HG03280 (cell line): ENCODE measurements at regions not wholly inside any gene's neighbourhood (a gene's known extent, or its start where the extent isn't known, plus 50 kb on each side); places are given as distances from the start of the nearest gene placed in this dataset.

Source experiments
- ATAC-seq: cut with Tn5 transposase; IDR thresholded peaks from one replicate; pipeline ENCODE4 v1.9.1; 2021; ENCODE audit warnings: mild to moderate bottlenecking, moderate library complexity; ENCODE audit not compliant: unreplicated experiment

DNA sequence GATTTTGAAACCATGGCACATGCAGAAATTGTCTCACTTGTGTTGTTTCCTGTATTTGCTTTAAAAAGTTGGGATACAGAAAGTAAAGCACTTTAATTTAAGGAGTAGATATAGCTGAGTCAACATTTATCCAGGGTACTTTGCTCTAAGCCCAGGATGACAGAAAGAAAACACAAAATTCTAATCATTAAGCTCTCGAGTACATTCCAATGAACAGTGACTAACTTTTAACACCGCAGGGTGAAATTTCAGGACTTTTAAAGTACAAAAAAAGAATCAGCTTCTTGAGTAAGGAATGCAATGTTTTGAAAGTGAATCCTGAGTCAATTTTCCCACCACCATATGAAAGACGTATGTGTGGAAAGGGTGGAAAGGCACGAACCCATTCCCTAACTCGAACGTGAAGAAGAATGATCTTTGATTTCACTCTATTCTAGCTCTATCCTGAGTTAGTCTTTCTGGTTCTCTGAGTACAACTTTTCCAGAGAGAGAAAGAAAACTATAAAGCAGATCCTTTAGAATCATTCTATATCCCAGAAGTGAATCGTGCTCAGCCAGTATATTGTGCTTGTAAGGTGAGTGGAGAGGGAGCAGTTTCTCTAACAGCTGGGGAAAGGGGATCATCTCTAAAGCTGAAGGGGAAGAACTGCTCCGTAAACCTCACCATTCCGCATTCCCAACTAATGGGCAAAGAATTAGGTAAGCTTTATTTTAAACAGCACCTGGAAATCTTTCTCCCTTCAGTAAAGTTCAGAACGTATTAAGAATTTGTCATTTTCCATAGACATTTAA lies 779.0 kb upstream of the FLRT2 start:
- ATAC-seq = no peak

DNA sequence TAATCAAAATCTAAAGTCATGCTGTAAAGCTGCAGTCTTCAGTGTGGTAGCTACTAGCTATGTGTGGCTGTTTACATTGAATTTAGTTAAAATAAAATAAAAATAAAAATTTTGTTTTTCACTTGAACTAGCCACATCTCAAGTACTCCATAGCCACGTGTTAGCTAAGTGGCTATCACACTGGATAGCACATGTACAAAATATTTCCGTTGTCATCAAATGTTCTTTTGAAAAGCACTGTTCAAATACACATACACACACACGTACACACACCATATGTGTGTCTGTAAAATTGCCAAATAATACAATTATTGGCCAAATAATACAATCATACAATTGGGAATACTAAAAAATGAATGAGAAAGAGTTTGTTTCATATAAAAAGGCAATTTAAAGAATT lies 778.2 kb upstream of the FLRT2 start:
- no peak for ATAC-seq

- ATAC-seq = no peak
Observed at GRCh38 chr14:84760489-84761126, 769.3 kb upstream of the FLRT2 start.

DNA sequence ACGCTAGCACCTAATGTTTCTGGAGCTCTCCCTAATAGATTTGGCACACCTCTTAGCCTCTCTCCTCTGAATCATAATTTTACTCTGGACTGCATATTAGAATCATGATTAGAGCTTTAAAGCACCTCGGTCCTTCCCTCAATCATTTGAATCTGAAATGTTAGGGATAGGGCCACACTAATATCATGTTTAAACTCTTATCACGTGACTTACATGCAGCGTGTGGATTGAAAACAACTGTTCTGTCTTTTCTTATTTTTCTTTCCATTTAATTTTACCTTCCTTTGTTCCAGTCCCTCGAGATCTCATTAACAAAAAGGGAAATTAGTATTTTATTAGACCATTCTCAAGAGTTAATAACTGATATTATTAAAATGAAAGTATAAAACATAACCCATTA lies 762.5 kb upstream of the FLRT2 start:
- no peak for ATAC-seq

- ATAC-seq = no peak
Observed at GRCh38 chr14:84770030-84770429, 759.9 kb upstream of the FLRT2 start.

DNA sequence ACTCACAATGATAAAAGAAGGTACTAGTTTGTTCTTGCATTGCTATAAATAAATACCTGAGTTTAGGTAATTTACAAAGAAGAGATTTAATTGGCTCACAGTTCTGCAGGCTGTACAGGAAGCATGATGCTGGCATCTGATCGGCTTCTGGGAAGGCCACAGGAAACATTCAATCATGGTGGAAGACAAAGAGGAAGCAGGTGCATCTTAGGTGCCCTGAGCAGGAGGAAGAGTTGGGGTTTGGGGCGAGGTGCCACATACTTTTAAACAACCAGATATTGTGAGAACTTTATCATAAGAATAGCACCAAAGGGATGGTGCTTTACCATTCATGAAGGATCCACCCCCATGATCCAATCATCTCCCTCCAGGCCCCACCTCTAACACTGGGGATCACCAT lies 752.6 kb upstream of the FLRT2 start:
- no peak for ATAC-seq

- ATAC-seq = no peak
Observed at GRCh38 chr14:84782902-84783301, 747.0 kb upstream of the FLRT2 start.

DNA sequence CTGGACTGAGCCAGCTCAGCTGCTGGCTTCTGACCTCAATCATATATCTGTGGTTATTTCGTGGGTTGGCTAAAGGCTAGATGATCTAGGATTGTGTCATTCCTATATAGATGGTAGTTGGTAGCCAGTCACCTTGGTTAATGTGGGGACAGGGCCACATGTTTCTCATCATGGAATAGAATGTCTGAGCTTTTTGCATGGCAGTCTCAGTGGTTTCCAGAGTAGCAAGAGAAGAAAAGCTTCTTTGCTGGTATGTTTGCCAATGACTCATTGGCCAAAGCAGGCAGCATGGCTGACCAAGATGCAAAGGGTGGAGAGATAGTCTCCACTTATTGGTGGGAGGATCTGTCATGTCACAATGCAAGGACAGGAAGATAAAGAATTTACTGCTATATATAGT lies 746.4 kb upstream of the FLRT2 start:
- no peak for ATAC-seq

DNA sequence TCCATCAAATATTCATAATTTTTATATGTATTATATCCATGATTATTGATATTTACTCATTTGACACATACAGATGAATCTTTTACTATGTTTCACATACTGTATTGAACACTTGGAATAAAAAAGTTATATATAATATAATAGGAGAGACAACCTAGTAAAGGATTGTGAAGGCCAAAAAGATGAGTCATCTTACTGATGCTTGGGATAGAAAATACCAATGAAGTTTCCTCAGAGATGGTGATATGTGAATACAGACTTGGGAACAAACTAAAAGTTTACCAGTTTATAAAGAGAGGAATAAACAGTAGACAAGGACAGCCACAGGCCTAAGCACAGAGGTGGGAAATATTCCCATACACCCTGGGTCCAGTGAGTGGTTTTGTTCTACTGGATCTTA lies 743.9 kb upstream of the FLRT2 start:
- no peak for ATAC-seq

DNA sequence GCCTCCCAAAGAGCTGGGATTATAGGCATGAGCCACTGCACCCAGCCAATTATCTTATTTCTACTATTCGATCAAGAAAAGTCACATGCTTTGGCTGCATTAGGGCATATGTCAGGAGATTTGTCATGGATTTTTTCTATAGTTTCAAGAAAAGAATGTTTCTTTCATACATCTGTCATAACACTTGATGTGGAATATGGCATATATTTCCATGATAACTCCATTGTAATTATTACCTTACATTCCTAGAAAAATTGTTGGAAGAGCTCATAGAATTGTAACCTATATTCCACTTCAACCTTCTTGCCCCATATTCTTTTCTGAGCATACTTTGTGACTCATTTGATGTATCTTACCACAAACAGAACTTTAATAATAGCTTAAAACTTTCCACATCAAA lies 740.9 kb upstream of the FLRT2 start:
- no peak for ATAC-seq

GRCh38 chr14:84792722-84793410 lies 737.1 kb upstream of the FLRT2 start:
- ATAC-seq = no peak

DNA sequence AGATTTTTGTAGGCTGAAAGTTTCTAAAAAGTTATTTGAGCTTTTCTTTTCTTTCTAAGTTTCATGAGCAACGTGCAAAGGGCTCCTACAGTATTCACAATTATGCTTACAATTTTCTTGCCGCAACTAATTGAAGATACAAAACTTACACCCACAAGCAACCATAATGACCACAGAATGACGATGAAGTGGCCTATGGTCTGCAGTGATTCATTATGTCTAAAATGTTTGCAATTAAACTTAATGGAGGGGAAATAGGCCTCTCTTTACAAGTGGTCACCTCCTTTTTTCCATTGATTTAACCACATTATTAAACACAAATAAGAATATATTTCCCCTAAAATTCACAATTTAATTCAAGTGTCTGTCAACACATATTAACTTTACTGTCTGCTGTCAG lies 732.6 kb upstream of the FLRT2 start:
- ATAC-seq = no peak

GRCh38 chr14:84804468-84804867 lies 725.5 kb upstream of the FLRT2 start:
- ATAC-seq = no peak

GRCh38 chr14:84804895-84805294 lies 725.0 kb upstream of the FLRT2 start:
- ATAC-seq = no peak

DNA sequence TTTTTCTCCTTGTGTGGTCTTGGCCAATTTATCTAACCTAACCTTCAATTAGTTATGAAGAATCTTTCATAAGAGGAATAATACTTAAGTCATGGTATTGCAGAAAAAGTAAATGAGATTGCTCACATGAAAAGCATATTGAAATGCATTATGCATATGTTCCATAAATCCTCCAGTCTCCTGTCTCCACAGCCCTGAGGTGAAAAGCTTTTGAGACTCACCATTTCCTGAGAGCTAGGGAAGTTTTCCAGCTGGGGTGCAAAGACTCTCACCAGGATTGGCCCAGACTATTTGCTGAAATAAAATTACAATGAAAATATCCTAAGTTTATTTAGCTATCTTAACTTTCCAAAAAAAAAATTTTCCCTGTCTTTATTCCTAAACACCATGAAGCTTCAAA lies 723.8 kb upstream of the FLRT2 start:
- no peak for ATAC-seq

DNA sequence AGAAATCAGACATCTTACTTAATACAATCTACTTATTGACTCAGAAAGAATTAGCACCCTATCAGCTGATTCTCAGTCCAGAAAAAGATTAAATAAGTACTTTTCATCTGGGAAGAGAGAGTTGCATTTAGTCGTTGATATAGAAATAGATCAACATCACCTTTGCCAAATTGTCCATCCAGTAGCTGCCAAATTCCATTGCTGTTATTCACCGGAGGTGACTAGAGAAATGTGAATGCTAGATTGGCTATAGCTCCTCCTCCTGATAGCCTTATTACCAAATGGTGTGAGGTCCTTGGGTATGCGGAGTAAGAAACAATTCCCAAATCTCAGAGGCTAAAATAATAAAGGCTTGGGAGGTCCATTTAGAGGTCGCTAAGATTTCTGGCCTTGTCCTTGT lies 723.3 kb upstream of the FLRT2 start:
- ATAC-seq = no peak

GRCh38 chr14:84807673-84808072 lies 722.3 kb upstream of the FLRT2 start:
- ATAC-seq = no peak

GRCh38 chr14:84809158-84809557 lies 720.8 kb upstream of the FLRT2 start:
- no peak for ATAC-seq

GRCh38 chr14:84814391-84814790 lies 715.6 kb upstream of the FLRT2 start:
- no peak for ATAC-seq

- no peak for ATAC-seq
Observed at GRCh38 chr14:84819528-84819927, 710.4 kb upstream of the FLRT2 start.

DNA sequence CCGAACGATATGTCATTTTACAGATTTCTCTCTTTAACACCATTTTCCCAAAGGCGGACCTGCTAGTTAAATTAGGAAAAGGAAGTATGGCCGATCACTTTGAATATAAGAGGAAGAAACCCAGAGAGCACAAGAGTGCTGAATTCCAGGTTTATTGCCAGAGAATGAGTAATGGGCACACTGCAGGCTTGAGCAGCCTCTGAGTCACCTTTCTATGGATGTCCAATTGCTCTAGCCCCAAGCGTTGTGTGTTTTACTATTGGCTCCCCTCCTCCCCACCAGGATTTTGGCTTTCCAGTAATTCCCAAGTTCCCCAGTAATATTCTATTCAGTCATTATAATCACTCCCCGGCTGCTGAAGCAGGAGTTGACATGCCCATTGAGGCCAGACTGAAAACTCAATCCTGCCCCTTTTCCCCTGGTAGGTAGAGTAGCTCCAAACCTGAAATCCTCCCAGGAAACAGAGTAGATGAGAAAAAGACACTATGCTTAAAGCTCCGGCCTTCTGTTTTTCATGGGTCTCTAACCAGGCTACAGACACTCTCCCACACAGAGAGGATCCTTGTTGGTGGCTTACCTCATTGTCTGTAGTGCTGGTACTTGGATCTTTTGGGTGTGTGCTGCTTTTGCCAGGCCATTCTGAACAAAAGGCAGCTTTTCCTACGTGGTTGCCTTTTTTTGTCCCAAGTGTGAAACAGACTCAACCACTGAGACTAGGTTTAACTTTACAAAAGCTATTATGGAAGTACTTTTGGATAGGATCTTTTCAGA lies 704.3 kb upstream of the FLRT2 start:
- no peak for ATAC-seq
